ENCODE measurements at regions not wholly inside any gene's neighbourhood (a gene's known extent, or its start where the extent isn't known, plus 50 kb on each side); places are given as distances from the start of the nearest gene placed in this dataset.

DNA sequence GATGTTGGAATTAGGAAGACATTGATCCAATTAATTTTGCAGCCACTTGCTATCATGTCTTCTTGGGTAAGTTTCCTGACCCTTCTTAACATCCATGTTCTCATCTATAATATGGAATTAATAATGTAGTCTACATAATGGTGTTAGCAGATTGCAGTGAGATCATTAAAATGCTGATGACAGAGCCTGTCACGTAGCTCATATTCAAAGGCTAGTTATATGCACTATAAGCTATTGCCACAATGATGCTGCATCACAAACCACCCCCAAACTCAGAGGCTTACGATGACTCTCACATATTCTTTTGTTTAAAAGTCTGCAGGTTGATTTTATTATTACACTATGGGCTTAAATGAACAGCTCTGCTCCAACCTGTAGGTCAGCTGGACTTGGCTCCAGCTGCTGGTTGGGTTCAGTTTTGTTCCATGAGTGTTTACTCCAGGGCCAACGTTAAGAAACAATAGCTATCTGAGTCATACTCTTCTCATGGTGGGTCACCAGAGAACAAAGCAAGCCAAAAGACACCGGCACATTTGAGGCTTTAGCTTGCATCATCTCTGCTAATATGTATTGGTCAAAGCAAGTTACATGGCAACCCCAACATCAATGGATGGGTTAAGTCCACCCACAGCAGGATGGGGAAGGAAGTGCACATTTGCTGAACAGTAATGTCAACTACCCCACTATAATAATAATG lies 250.0 kb upstream of the SLCO3A1 start:
- no peak overlapping the region for H3K4me3 ChIP-seq (ENCODE audit: control insufficient read depth in 2 of 3, extremely low read depth in 1 of 3, insufficient read depth in 2 of 3, low read depth in 1 of 3, low read length in 3 of 3)
- H3K27ac ChIP-seq (ENCODE audit: control insufficient read depth, insufficient read depth, low read length), result no peak overlapping the region
- no peaks in the 10 kb centered on the region for H3K4me1 ChIP-seq (ENCODE audit: control insufficient read depth, extremely low read depth, insufficient read depth, low read length)
- TF ChIP-seq EZH2 (IDR thresholded peaks at IDR 0.05; ENCODE audit: low read length), result no peak
- TF ChIP-seq, protein P1, sequence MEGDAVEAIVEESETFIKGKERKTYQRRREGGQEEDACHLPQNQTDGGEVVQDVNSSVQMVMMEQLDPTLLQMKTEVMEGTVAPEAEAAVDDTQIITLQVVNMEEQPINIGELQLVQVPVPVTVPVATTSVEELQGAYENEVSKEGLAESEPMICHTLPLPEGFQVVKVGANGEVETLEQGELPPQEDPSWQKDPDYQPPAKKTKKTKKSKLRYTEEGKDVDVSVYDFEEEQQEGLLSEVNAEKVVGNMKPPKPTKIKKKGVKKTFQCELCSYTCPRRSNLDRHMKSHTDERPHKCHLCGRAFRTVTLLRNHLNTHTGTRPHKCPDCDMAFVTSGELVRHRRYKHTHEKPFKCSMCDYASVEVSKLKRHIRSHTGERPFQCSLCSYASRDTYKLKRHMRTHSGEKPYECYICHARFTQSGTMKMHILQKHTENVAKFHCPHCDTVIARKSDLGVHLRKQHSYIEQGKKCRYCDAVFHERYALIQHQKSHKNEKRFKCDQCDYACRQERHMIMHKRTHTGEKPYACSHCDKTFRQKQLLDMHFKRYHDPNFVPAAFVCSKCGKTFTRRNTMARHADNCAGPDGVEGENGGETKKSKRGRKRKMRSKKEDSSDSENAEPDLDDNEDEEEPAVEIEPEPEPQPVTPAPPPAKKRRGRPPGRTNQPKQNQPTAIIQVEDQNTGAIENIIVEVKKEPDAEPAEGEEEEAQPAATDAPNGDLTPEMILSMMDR (optimal IDR thresholded peaks at IDR 0.05 in 1 of 3, IDR thresholded peaks at IDR 0.05 in 1 of 3, conservative IDR thresholded peaks at IDR 0.05 in 1 of 3; ENCODE audit: extremely low read depth in 1 of 3, insufficient read depth in 2 of 3, low read length in 3 of 3), result no peak
- DNase-seq (ENCODE audit: low read depth, low spot score), result no peak
- no peaks in the 10 kb centered on the region for H3K9me3 ChIP-seq (ENCODE audit: control insufficient read depth, low read depth, low read length)
- H3K36me3 ChIP-seq (ENCODE audit: control insufficient read depth in 2 of 2, extremely low read depth in 1 of 2, insufficient read depth in 2 of 2, low read length in 2 of 2), result no peaks in the 10 kb centered on the region
- H2AFZ ChIP-seq (ENCODE audit: control insufficient read depth, low read length), result no peak overlapping the region
- no peaks in the 10 kb centered on the region for H3K79me2 ChIP-seq (ENCODE audit: control insufficient read depth, insufficient read depth, low read length)
- FAIRE-seq, result no peak
- H3K27me3 ChIP-seq (ENCODE audit: control insufficient read depth, extremely low read depth, insufficient read depth, low read length), result peaks cover 8% of the 10 kb centered on the region
- no peak overlapping the region for H3K9ac ChIP-seq (ENCODE audit: control insufficient read depth, extremely low read depth, insufficient read depth, low read length)
- H3K4me2 ChIP-seq (ENCODE audit: control insufficient read depth, extremely low read depth, insufficient read depth, low read depth, low read length), result no peak overlapping the region
- no peaks in the 10 kb centered on the region for H4K20me1 ChIP-seq (ENCODE audit: control insufficient read depth, extremely low read depth, insufficient read depth, low read length)
- no peaks in the 10 kb centered on the region for H3K9me1 ChIP-seq (ENCODE audit: control insufficient read depth, extremely low read depth, insufficient read depth, low read length)
- dilution Hi-C loops (cut with MboI; ENCODE audit: extremely low pct_ligation_motif_present, low sequenced_read_pairs), result no loop called here

DNA sequence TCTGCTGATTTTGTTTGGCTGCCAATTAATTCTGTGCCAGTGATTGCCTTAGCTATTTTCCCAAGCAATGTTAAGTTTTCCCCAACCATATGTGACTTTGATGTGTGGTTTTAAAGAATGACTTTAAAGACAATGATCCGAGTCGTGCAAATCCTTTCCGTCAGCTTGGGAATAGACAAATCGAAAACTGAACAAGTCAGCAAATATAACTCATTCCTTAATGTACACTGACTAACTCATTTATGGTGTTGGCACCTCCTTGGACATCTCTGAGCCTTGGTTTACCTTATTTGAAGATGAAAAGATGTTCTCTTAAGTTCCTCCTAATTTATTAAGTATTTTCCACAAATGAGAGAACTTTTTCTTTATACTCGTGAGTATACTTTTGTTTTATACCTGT lies 249.4 kb upstream of the SLCO3A1 start:
- no peak for FAIRE-seq
- H3K4me1 ChIP-seq (ENCODE audit: control insufficient read depth, extremely low read depth, insufficient read depth, low read length), result no peaks in the 10 kb centered on the region
- H3K27me3 ChIP-seq (ENCODE audit: control insufficient read depth, extremely low read depth, insufficient read depth, low read length), result peaks cover 2% of the 10 kb centered on the region
- no peak overlapping the region for H3K4me3 ChIP-seq (ENCODE audit: control insufficient read depth in 2 of 3, extremely low read depth in 1 of 3, insufficient read depth in 2 of 3, low read depth in 1 of 3, low read length in 3 of 3)
- H3K9ac ChIP-seq (ENCODE audit: control insufficient read depth, extremely low read depth, insufficient read depth, low read length), result no peak overlapping the region
- no peak overlapping the region for H2AFZ ChIP-seq (ENCODE audit: control insufficient read depth, low read length)
- dilution Hi-C loops (cut with MboI; ENCODE audit: extremely low pct_ligation_motif_present, low sequenced_read_pairs), result no loop called here
- H3K9me1 ChIP-seq (ENCODE audit: control insufficient read depth, extremely low read depth, insufficient read depth, low read length), result no peaks in the 10 kb centered on the region
- H3K9me3 ChIP-seq (ENCODE audit: control insufficient read depth, low read depth, low read length), result no peaks in the 10 kb centered on the region
- H3K36me3 ChIP-seq (ENCODE audit: control insufficient read depth in 2 of 2, extremely low read depth in 1 of 2, insufficient read depth in 2 of 2, low read length in 2 of 2), result no peaks in the 10 kb centered on the region
- no peaks in the 10 kb centered on the region for H4K20me1 ChIP-seq (ENCODE audit: control insufficient read depth, extremely low read depth, insufficient read depth, low read length)
- no peak overlapping the region for H3K27ac ChIP-seq (ENCODE audit: control insufficient read depth, insufficient read depth, low read length)
- no peak for DNase-seq (ENCODE audit: low read depth, low spot score)
- H3K79me2 ChIP-seq (ENCODE audit: control insufficient read depth, insufficient read depth, low read length), result no peaks in the 10 kb centered on the region
- TF ChIP-seq, protein P1 (optimal IDR thresholded peaks at IDR 0.05 in 1 of 3, IDR thresholded peaks at IDR 0.05 in 1 of 3, conservative IDR thresholded peaks at IDR 0.05 in 1 of 3; ENCODE audit: extremely low read depth in 1 of 3, insufficient read depth in 2 of 3, low read length in 3 of 3), result no peak
- no peak for TF ChIP-seq EZH2 (IDR thresholded peaks at IDR 0.05; ENCODE audit: low read length)
- H3K4me2 ChIP-seq (ENCODE audit: control insufficient read depth, extremely low read depth, insufficient read depth, low read depth, low read length), result no peak overlapping the region

Data from keratinocyte (primary cell).